ENCODE measurements at regions not wholly inside any gene's neighbourhood (a gene's known extent, or its start where the extent isn't known, plus 50 kb on each side); places are given as distances from the start of the nearest gene placed in this dataset.

GRCh38 chr5:173741087-173741486 is 124.6 kb upstream of the BOD1 start:
- TF ChIP-seq CTCF (IDR thresholded peaks at IDR 0.05; ENCODE audit: low read depth, low read length, poor library complexity, severe bottlenecking) (no peak), EZH2phosphoT487 (IDR thresholded peaks at IDR 0.05; ENCODE audit: borderline replicate concordance, low read length) (no peak)
